Stimulated activated CD4-positive, alpha-beta T cell treated with anti-CD3 and anti-CD28 coated beads, Interleukin-15, amount 100 ng/mL, for 1 hour (primary cell): ENCODE measurements at regions not wholly inside any gene's neighbourhood (a gene's known extent, or its start where the extent isn't known, plus 50 kb on each side); places are given as distances from the start of the nearest gene placed in this dataset.

Source experiments
- DNase-seq, 2 donors: peaks; one replicate each; pipeline ENCODE4 v3.0.0-alpha.2; 2020; ENCODE audit warnings: low read depth in 1 of 2, low spot score in 1 of 2

DNA sequence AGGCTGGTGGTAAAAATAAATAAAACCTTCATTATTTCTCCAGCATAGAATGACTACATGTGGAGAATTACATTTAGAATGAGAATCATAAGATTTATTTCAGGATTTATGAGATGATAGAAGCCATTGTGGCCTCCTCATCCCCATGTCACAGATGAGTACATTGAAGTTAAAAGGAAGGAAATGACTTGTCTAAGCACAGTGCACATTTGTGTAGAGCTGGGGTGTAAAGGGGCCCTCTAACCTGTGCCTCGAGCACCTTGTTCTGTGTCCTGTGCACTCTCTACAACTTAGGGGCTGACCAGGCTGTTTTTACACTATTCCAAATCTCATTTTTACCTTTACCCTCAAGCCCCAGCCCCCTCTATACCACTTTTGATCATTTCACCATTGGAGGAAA, 179.4 kb downstream of the RHOU start:
- no peak for DNase-seq

DNA sequence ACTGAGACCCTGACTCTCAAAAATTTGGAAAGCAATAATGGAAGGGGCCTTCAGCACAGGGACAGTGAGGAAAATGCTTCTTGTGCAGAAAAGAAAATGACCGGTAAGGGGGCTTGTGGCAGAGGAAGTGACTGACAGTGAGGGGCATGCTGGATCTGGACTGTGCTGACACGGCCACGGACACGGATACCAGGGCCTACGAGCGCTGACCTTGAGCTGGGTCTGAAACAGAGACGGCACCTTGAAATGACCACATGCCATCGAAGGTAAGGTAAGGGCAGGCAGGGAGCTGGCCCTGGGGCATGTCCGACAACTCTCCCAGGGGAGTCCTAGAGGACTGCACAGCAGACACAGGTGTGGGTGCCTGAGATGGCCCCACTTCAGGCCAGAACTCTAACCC, 182.1 kb downstream of the RHOU start:
- no peak for DNase-seq

DNA sequence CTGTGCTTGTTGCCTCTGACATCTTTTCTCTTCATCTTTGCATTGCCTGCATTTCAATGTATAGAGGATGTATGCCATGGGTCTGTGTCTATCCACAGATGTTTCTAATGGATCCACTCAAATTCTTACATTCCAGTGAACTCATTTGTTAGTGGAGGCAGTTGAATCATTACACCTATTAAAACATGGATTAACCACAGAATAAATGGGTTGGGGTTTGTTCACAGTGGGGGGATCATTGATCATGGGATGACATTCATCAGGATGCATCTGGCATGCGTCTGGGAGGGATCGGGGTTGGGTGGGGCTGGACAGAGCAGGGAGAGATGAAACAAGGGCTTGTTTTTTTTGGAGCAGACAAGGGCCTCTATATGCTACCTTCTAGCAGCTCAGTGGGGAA, 182.5 kb downstream of the RHOU start:
- no peak for DNase-seq

DNA sequence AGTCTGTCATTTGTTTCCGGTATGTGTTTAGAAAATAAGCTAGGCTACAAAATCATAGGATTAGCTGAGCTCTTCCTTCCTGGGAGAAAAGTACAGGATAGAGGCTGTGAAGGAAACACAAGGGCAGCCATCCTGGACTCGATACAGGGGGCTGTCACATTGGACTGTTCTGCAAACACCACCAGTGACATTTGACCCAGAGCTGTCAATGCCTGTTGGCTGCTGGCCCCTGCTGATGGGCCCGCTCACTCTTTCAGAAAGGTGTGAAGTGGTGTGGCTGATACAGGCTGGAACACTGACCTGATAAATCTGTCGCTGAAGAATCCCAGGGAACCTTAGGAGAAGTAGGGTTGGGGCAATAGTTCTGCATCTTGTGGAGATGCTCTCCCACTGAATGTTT, 183.1 kb downstream of the RHOU start:
- DNase-seq, result no peak

DNA sequence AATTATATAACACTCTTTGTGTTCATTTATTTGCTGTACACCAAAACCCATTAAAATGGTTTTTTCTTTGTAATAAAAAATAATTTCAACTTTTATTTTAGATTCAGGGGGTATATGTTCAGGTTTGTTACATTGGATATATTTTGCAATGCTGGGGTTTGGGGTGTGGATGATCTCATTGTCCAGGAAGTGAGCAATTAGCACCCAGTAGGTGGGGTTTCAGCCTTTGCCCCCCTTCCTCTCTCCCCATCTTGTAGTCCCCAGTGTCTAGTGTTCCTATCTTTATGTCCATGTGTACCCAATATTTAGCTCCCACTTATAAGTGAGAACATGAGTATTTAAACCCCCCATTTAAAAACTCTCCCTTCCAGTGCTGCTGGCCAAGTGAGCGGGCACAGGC, 184.6 kb downstream of the RHOU start:
- DNase-seq, result no peak

DNA sequence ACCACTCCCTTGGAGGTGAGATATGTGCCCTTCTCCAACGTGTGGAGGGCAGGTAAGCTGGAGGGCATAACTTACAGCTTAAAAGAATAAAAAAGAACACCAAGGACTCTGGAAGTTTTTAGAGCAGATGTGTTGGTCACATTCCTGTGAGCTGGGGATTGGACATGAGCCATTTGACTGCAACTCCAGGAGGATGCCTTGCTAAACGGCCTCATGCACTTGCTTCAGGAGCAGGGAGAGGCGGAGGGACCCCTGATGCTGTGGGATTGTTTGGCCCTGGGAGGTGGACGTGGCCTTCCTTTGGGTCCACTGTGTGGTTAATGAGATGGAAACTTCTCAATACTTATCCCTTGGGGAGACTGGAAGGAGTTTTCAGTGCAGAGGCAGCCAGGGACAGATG, 185.6 kb downstream of the RHOU start:
- no peak for DNase-seq

DNA sequence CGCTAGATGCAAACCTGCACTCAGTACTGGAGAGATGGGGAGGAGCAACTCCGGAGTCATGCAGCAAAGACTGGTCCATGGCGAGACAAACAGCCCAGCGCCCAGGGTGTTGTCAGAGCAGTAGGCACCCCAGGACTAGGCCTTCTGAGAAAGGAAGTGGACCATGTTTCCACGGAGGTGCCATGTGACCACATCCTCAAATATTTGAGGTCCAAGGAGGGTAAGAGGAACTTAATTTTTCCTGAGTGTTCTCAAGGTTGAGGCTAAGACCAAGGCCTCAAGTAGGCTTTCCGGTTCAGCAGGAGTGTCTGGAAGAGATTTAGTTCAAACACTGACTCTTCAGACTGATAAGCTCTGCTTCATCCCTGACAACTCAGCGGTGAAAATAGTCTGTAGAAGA, 186.2 kb downstream of the RHOU start:
- DNase-seq, result no peak

DNA sequence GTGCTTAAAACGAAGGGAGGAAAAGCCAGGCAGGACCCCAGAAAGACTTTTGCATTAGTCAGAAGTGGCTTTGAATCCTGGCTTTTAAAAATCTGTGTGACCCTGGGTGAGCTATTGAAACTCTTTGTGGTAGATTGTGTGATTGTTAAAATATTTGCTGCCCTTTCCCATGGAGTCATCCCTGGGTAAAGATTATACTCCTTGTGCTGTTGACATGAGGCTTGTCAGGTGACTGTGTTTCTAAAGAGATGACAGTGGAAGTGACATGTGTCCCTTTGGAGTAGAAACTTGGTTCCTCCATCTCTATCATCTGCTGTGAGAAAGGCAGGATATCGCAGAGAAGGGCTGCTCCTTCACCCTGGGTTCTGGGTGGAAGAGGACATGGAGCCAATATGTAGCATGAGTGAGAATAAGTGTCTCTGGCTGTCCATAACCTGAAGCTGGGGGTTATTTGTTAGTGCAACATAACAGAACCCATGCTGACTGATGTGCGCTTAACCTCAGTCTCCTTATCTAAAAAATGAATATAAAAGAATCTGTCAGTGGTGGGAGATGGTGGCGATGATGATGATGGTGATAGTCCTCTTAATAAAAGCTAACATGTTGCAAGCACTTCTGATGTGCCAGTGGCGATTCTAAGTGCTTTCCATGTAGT, 187.6 kb downstream of the RHOU start:
- DNase-seq, result no peak

DNA sequence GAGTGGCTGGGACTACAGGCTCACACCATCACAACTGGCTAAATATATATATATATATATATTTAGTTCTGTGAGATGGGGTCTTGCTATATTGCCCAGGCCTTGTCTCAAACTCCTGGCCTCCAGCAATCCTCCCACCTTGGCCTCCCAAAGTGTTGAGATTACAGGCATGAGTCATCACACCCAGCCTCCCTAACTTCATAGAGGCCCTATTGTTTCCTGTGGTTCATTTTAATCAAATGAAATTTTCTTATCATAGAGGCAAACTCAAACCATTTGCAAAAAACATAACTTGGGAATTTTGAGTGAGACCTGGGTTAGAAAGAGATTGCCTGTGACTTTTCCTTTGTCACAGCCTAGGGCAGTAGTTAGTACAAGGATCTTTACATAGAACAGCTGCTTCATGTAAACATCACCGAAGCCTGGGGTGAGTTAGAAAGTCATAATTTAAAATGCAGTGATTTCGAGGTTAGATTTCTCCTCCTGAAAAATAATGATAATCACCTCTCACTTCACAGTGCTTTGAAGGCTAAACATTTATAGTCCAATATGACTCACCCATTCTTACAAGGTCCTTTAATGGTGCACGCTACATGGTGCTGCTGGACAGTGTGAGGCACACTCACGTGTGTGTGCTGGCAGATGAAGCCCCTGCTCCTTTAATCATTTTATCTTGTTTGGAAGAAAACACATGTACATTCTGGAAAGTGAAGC, 188.9 kb downstream of the RHOU start:
- DNase-seq, result no peak

DNA sequence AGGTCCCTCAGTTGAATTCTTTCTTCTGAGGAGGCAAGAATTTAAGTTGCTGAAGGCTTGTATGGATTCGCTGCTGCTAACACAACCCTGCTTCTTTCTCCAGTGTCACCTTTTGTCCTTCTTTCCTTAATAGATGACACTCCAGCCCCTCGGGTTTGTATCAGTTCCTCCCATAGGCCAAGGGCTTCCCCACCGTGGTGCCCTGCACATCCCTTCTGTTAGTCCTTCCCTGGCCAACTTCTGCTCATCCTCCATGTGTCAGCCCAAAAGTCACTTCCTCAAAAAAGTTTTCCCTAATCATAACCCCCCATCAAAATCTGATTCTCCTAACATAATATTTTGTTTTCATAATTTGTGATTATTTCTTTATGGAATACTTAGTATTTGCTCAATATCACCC, 190.4 kb downstream of the RHOU start:
- no peak for DNase-seq

DNA sequence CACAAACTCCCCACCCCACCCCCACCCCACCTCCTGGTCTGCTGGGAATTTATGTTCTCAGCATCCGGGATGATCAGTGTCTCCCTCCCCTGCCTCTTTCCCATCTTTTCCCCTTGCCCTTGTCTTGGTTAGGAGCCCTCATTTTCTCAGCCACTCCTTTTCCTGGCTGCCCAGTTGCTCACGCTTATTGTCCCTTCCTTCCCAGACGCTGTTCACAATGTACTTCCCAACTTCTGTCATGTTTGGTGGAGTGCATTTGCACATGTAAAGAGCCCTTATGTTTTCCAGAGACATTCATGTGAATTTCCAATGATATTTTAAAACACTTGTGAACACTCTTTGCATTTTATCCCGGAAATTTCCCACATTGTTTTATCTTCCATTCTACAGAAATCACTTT, 192.1 kb downstream of the RHOU start:
- no peak for DNase-seq

DNA sequence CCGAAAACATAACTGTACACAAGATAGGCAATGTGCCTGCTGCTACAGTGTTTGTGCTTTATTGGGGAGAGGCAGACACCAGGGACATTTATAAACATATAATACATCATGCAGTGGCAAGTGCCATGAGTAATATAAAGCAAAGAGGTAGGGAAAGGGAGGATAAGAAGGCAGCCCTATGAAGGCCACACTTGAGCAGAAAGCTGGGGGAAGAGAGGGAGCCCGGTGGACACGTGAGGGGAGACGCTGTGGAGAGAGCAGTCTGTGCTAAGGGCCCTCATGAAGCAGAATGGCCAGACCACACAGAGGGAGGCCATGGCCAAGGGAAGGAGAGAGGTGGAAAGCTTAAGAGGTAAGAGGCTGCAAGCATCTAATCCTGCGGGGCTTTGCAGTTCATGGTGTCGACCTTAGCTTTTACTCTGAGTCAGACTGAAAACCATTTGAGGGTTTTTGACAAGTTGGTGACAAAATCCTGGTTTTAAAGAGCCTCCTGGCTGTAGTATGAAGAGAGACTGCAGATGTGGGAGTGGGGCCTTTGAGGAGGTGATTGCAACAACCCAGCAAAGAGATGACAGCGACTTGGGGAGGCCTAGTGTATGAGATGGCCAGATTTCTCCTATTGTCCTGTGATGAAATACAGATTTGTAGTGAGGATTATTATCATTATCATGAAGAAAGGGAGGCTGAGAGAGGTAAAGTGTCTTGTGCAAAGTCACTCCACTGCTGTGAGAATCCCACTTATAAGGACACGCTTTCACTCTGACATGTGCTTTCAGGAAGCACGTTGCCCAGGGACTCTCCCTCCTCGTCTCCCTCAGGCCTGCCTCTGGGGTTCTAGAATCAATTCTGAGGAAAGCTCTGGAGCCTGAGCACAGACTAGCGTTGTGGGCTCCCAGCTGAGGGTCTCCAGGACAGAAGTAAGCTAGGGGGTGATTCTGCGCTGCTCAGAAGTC, 192.9 kb downstream of the RHOU start:
- DNase-seq, result no peak

DNA sequence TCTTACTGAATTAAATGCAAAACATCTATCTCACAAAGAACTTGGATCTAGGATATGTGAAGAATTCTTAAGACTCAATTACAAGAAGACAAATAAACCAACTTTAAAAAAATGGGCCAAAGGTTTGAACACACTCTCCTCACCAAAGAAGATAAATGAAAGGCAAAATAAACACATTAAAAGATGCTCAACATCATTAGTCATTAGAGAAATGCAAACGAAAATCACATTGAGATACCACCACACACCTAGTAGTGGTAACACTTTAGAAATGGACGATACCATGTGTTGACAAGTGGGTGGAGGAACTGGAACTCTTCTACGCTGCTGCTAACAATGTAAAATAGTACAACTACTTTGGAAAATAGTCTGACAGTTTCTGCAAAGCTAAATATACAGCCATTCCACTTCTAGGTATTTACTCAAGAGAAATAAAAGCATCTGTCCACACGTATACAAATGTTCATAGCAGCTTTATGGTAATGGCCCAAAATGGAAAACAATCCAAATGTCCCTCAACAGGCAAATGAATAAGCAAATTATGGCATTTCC, 194.3 kb downstream of the RHOU start:
- DNase-seq, result no peak

DNA sequence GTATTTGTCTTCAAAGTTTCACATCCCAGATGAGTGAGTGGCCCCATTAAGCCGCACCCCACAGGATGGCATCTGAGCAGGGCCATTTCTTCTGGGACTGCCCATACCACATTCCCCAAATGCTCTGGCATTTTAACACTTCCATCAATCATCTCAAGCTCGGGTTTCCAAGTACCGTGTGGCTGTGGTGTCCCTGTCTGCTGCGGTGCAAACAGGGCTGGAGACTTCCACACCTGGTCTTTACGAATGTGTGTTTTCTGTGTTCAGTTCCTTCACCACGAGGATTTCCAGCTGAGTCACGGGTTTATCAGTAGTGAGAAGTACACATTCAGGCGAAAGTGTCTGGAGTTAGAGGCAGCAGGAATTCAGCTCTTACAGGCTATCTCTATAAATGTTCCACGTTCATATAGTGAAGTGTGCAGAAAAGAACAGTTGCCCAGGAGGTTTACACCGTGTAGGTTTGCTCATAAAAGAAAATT, 195.2 kb downstream of the RHOU start:
- DNase-seq, result no peak

DNA sequence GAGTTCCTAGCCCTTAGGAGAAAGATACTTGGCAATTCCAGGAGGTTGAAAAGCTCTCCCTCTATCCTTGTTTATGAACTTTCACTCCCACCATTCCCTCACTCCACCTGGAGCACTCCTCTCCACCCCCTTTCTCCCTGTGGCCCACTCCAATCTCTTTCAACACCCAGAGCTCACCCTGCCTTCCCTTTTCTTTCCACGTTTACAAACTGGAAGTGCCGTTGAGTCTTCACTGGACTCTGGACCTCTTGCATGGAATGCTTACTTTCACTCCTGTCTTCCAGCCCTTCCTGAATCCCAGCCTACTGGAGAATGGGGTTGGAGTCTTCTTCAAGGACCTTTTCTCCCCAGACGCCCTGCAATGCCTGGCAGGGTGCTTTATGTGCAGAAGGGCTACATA, 198.5 kb downstream of the RHOU start:
- DNase-seq, result no peak

DNA sequence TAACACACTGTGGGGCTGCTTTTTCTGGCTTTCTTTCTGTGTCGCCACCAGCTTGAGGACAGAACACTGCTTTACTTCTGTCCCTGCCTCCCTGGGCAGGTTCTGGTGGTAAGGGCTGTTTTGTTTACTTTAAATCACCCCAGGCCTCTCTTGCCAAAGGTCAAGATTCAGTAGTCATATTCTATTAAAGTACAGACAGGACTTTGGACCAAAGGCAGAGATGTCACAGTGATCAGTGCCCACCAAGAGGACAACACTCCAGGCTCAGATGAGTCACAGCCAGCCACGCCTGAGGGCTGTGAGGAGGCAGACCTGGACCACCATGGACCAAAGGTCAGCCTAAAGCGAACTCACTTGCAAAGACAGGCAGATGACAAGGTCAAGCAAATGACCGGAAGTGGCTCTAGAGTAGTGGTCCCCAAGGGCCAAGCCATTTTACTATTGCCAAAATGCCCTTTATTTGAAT, 200.0 kb downstream of the RHOU start:
- DNase-seq, result no peak

DNA sequence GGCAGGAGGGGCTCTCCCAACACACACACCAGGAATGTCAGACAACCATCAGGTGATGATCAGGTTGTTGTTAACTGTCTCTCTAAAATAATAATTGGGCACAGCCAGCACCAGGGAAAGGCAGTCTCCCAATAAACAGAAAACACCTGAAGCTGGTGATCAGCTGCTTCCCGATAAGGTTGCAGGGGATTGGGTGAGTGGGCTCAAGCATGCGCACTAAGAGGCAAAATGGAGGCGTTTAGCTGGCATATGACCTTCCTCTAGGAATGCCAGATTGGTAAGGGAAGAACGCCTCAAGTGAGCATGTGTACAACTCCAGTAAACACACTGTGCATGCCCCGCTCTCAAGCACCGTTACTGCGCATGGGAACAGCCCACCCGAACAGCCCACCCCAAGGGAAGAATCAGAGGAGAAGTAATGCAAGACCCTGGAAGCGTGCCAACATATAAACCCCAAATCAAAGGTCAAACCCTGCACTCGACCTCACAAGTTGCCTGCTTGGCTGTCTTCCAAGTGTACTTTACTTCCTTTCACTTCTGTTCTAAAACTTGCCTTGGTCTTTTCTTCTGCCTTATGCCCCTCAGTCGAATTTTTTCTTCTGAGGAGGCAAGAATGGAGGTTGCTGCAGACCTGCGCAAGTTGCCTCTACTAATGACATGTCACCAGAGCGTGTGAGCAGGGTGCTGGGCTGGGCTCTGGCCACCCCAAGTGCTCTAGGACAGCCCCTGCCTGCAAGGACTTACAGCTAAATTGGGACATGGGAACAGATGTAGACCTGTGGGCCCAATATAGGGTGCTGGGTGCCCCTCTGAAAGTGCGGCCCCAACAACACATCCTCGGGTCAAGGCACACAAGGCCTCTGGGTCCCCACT, 200.8 kb downstream of the RHOU start:
- no peak for DNase-seq

DNA sequence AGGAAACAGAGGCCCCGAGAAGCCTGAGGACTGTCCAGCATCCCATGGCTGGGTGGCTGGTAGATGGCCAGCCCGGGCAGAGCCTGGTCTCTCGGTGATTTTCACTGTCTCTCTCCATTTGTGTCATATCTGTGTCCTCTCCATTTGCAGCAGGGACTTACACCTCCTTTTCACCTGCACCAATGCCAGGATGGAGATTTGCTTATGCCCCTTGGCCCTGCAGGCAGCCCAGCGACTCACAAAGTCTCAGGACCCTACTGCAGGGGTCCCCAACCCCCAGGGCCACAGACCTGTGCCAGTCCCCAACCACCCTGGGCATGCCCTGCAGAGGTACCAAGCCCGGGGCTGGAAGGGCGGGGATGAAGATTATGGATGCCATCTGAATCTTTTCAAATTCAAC, 201.6 kb downstream of the RHOU start:
- no peak for DNase-seq

DNA sequence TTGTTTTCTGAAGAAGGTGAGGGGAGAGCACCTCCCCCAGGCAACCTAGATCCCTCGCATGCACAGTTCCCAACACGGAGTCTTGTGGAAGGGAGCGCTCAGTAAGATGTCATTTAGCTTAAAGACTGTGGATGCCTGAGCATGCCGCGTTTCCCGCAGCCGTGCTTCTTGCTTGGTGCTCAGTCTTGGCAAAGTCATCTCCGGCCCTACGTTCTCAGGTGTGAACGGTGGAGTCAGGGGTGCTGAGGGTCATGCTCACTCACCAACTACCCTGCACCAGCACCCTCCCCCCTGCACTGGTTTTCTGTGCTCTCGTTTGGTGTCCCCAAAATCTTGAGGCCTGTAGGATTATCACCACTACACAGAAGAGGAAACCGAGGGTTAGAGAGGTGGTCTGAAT, 202.1 kb downstream of the RHOU start:
- no peak for DNase-seq

DNA sequence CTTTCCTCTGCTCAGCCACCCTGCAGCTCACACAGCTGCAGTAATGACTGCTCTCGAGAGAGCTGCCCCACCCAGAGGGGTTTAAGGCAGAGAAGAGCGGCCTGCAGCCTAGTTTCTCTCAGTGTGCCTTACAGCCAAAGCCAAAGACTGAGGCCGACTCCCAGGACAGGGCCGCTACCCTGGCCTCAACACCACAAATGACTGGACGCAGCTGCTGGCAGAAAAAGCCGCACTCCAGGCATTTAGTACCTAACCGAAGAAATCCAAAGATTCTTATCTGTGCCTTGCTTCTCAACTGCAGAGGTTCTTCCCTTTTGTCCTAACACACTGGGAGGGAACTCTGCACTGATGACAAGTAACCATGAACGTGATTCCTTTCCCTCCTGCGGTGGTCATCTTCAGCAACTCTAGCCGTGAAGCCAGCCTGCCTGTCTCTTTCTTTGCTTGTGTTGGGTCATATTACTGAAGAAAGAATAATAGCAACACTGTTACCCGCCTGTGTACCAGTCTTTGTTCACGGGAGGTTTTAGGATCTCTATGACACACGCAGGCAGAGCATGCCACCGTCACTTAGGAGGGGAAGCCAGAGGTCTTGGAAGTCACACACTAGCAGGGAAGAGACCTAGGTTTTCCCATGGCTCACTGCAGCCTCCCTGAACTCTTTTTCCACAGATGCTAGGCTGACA, 202.7 kb downstream of the RHOU start:
- DNase-seq, result no peak
